MCF 10A (cell line): ENCODE measurements at regions not wholly inside any gene's neighbourhood (a gene's known extent, or its start where the extent isn't known, plus 50 kb on each side); places are given as distances from the start of the nearest gene placed in this dataset.
"Not testable (repeated sequence)": the region's sequence is repeated elsewhere in the genome, so short reads cannot be mapped to it uniquely, and the experiment has no call there.

Source experiments
- BruUV-seq: library from RNA; stranded (reverse); fragments of 400-500 nt; replicated peaks from 2 replicates; lab custom pipeline; 2021; lab: Mats Ljungman, UMichigan
- CTCF ChIA-PET: fragments of 300-600 bp; sonication (Branson Sonifier 250); formaldehyde crosslinking; extraction: SDS; loops from one replicate; lab custom pipeline; 2021; ENCODE audit warnings: antibody characterized with exemption, inconsistent platforms; lab: Yijun Ruan, JAX
- POLR2A ChIA-PET: fragments of 300-600, 350-650 bp; sonication (Branson Sonifier 250); formaldehyde crosslinking; extraction: SDS; loops from one replicate; lab custom pipeline; 2020; ENCODE audit warnings: antibody characterized with exemption, inconsistent platforms; lab: Yijun Ruan, JAX
- DNase-seq: peaks from one replicate; pipeline ENCODE4 v3.0.0-alpha.2; 2018; ENCODE audit not compliant: unreplicated experiment
- H3K27ac Mint-ChIP-seq: one replicate; pipeline ENCODE4 v1.8.0; 2022; ENCODE audit warnings: mild to moderate bottlenecking, low read depth, mixed read lengths; ENCODE audit not compliant: unreplicated experiment
- H3K27me3 Mint-ChIP-seq: one replicate; pipeline ENCODE4 v1.8.0; 2022; ENCODE audit warnings: mixed read lengths; ENCODE audit not compliant: insufficient read depth, unreplicated experiment
- H3K36me3 Mint-ChIP-seq: one replicate; pipeline ENCODE4 v1.8.0; 2022; ENCODE audit warnings: mild to moderate bottlenecking, moderate library complexity, mixed read lengths; ENCODE audit not compliant: insufficient read depth, unreplicated experiment
- H3K4me1 Mint-ChIP-seq: one replicate; pipeline ENCODE4 v1.8.0; 2022; ENCODE audit warnings: mixed read lengths; ENCODE audit not compliant: insufficient read depth, unreplicated experiment
- H3K4me3 Mint-ChIP-seq: one replicate; pipeline ENCODE4 v1.8.0; 2022; ENCODE audit warnings: mild to moderate bottlenecking, moderate library complexity, mixed read lengths; ENCODE audit not compliant: unreplicated experiment
- H3K9me3 Mint-ChIP-seq: one replicate; pipeline ENCODE4 v1.8.0; 2022; ENCODE audit warnings: mixed read lengths; ENCODE audit not compliant: unreplicated experiment
- intact Hi-C: fragments of 100-400 bp; cut with micrococcal nuclease; formaldehyde crosslinking; loops from 2 replicates; pipeline ENCODE4 v1.14.1; 2022
- TF ChIP-seq, protein P1 (sequence below): fragments of 200-600 bp; IDR thresholded peaks from one replicate; pipeline ENCODE4 v1.8.0; 2022; ENCODE audit warnings: antibody characterized with exemption, mild to moderate bottlenecking; ENCODE audit not compliant: unreplicated experiment

DNA sequence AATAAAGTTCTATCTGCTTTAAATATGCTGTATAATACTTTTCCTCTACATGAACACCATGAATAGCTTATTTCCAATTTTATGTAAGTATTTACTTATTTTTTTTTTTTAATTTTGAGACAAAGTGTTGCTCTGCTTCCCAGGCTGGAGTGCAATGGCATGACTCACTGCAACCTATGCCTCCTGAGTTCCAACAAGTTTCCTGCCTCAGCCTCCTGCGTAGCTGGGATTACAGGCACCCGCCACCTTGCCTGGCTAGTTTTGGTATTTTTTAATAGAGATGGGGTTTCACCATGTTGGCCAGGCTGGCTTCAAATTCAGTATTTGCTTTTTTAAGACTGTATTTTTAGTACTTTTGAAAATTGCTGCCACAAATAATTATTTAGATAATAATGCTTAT is 1365.9 kb downstream of the GRIK2 start:
- intact Hi-C loops = no loop called here
- BruUV-seq = no TSS peak
- DNase-seq = no peak
- Mint-ChIP-seq H3K9me3 (no peaks in the 10 kb centered on the region), H3K36me3 (no peaks in the 10 kb centered on the region), H3K4me3 (no peak overlapping the region), H3K27ac (no peak overlapping the region), H3K4me1 (no peaks in the 10 kb centered on the region), H3K27me3 (no peaks in the 10 kb centered on the region)
- ChIA-PET CTCF (interaction anchor here (0.6 to 0.7 kb wide), 2 partner anchors 46 to 108 kb away, joined by 3 to 6 read pairs; no protein-coding TSS in a partner anchor), POLR2A (interaction anchor here (0.7 kb wide), 1 partner anchor 33 kb away, joined by 4 read pairs; no protein-coding TSS in a partner anchor)
- TF ChIP-seq, protein P1, sequence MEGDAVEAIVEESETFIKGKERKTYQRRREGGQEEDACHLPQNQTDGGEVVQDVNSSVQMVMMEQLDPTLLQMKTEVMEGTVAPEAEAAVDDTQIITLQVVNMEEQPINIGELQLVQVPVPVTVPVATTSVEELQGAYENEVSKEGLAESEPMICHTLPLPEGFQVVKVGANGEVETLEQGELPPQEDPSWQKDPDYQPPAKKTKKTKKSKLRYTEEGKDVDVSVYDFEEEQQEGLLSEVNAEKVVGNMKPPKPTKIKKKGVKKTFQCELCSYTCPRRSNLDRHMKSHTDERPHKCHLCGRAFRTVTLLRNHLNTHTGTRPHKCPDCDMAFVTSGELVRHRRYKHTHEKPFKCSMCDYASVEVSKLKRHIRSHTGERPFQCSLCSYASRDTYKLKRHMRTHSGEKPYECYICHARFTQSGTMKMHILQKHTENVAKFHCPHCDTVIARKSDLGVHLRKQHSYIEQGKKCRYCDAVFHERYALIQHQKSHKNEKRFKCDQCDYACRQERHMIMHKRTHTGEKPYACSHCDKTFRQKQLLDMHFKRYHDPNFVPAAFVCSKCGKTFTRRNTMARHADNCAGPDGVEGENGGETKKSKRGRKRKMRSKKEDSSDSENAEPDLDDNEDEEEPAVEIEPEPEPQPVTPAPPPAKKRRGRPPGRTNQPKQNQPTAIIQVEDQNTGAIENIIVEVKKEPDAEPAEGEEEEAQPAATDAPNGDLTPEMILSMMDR = no peak

DNA sequence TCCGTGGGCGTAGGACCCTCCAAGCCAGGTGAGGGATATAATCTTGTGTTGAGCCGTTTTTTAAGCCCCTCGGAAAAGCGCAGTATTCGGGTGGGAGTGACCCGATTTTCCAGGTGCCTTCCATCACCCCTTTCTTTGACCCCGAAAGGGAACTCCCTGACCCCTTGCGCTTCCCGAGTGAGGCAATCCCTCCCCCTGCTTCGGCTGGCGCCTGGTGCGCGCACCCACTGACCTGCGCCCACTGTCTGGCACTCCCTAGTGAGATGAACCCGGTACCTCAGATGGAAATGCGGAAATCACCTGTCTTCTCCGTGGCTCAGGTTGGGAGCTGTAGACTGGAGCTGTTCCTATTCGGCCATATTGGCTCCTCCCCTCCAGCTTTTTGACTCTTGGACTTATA is 1365.0 kb downstream of the GRIK2 start:
- CTCF ChIA-PET = interaction anchor here (0.7 kb wide), 1 partner anchor 109 kb away, joined by 6 read pairs; no protein-coding TSS in a partner anchor
- H3K27ac Mint-ChIP-seq, POLR2A ChIA-PET, H3K9me3 Mint-ChIP-seq, H3K4me3 Mint-ChIP-seq, H3K27me3 Mint-ChIP-seq, BruUV-seq, H3K4me1 Mint-ChIP-seq, DNase-seq, intact Hi-C loops, H3K36me3 Mint-ChIP-seq: not testable (repeated sequence)

DNA sequence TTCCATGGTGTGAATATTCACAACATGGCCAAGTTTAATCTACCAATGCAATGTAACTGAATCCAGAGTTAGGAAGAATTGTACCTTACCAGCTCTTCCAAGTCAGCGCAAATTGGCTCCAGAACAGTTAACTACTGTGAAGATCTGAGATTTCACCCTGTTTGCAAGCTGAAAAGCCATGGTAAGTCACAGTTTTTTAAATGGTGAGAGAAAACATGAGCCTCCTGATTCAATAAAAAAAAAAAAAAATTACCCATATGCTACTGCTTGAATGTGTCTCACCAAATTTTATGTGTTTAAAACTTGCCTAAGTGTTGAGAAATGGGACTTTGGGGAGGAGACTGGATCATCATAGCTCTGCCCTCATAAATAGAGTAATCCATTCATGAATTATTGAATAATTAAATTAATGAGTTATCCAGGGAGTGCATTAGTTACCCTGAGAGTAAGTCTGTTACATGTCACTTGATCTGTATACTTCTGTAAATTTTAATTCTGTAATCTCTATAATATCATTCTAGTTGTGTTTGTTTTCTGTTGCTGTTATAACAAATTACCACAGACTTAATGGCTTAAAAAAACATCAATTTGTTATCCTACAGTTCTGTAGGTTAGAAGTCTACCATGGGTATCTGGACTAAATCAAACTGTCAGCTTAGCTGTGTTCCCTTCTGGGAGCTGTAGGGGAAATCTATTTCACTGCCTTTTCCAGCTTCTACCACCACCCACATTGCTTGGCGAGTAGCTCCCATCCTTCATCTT is 1355.9 kb downstream of the GRIK2 start:
- POLR2A ChIA-PET = no interaction called here
- no peaks in the 10 kb centered on the region for H3K36me3 Mint-ChIP-seq
- intact Hi-C loops = no loop called here
- H3K9me3 Mint-ChIP-seq = no peaks in the 10 kb centered on the region
- H3K27ac Mint-ChIP-seq = no peak overlapping the region
- no TSS peak for BruUV-seq
- H3K4me3 Mint-ChIP-seq = no peak overlapping the region
- CTCF ChIA-PET = interaction anchor here (0.6 kb wide), 1 partner anchor 1635 kb away, joined by 4 read pairs; no protein-coding TSS in a partner anchor
- no peak for DNase-seq
- TF ChIP-seq, protein P1 = no peak
- no peaks in the 10 kb centered on the region for H3K4me1 Mint-ChIP-seq
- H3K27me3 Mint-ChIP-seq = no peaks in the 10 kb centered on the region

DNA sequence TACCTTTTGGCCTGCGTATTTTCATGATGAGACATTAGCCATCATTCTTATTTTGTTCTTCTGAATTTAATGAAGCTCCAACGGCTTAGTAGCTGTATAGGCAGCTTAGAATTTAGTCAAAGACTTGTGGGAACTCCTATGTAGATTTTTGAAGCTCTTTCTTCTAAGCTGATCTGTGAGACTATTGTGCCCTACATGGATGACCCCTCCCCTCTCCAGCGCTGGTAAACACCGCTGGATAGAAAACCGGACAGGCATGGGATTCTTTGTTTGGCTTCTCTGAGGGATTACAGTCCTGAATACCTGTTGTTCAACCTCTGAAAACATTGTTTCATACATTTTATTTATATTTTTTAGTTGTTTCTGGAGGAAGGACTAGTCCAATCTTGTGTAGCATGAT is 1353.4 kb downstream of the GRIK2 start:
- no peaks in the 10 kb centered on the region for H3K4me1 Mint-ChIP-seq
- intact Hi-C loops = no loop called here
- TF ChIP-seq, protein P1 = no peak
- no peaks in the 10 kb centered on the region for H3K27me3 Mint-ChIP-seq
- POLR2A ChIA-PET = no interaction called here
- H3K36me3 Mint-ChIP-seq = no peaks in the 10 kb centered on the region
- CTCF ChIA-PET = interaction anchor here (0.6 kb wide), 1 partner anchor 10 kb away, joined by 5 read pairs; no protein-coding TSS in a partner anchor
- H3K9me3 Mint-ChIP-seq = no peaks in the 10 kb centered on the region
- no TSS peak for BruUV-seq
- H3K4me3 Mint-ChIP-seq = no peak overlapping the region
- DNase-seq = no peak
- no peak overlapping the region for H3K27ac Mint-ChIP-seq
